Spleen (tissue), 11 donors: ENCODE measurements at regions not wholly inside any gene's neighbourhood (a gene's known extent, or its start where the extent isn't known, plus 50 kb on each side); places are given as distances from the start of the nearest gene placed in this dataset.

Source experiments
- DNase-seq: peaks from one replicate; pipeline ENCODE4 v3.0.0-alpha.2; 2020
- H3K27ac ChIP-seq, 8 donors: fragments of 200-600 bp; sonication (generic) in 7 of 8; 1 replicate in 4 of 8; 2 replicates in 4 of 8; pipeline versions ENCODE4 v1.5.0 to v1.8.0; 2016 to 2021; ENCODE audit warnings: inconsistent platforms in 4 of 8, mild to moderate bottlenecking in 4 of 8, moderate library complexity in 1 of 8
- H3K27me3 ChIP-seq, 7 donors: fragments of 200-600 bp; sonication (generic) in 6 of 7; replicated peaks in 1 of 7; 1 replicate in 4 of 7; 2 replicates in 3 of 7; pipeline versions ENCODE4 v1.5.0 to v1.8.0; 2016 to 2021; ENCODE audit warnings: inconsistent platforms in 3 of 7, mild to moderate bottlenecking in 1 of 7
- H3K36me3 ChIP-seq, 6 donors: fragments of 200-600 bp; sonication (generic) in 5 of 6; 1 replicate in 4 of 6; 2 replicates in 2 of 6; pipeline versions ENCODE4 v1.5.0 to v1.8.0; 2016 to 2021; ENCODE audit warnings: inconsistent platforms in 2 of 6
- H3K4me1 ChIP-seq, 6 donors: fragments of 200-600 bp; sonication (generic) in 5 of 6; 1 replicate in 3 of 6; 2 replicates in 3 of 6; pipeline versions ENCODE4 v1.5.0 to v1.8.0; 2016 to 2021; ENCODE audit warnings: inconsistent platforms in 3 of 6
- H3K4me3 ChIP-seq, 8 donors: fragments of 200-600 bp; sonication (generic) in 7 of 8; 1 replicate in 4 of 8; 2 replicates in 4 of 8; pipeline versions ENCODE4 v1.5.0 to v1.8.0; 2016 to 2021; ENCODE audit warnings: inconsistent platforms in 4 of 8, mild to moderate bottlenecking in 4 of 8, moderate library complexity in 2 of 8
- H3K9me3 ChIP-seq, 8 donors: fragments of 200-600 bp; sonication (generic) in 7 of 8; 1 replicate in 4 of 8; 2 replicates in 4 of 8; pipeline versions ENCODE4 v1.5.0 to v1.8.0; 2016 to 2021; ENCODE audit warnings: inconsistent platforms in 4 of 8
- CTCF ChIP-seq, 11 experiments: fragments of 200-600 bp in 7 of 11; fragments of 450-650 bp in 4 of 11; sonication (generic) in 4 of 11; IDR thresholded peaks in 8 of 11; conservative IDR thresholded peaks in 3 of 11; 1 replicate in 7 of 11; 2 replicates in 4 of 11; pipeline versions ENCODE4 v1.4.0 to v1.8.0; 2016 to 2021; ENCODE audit warnings: antibody characterized with exemption in 11 of 11, inconsistent platforms in 4 of 11, mild to moderate bottlenecking in 1 of 11
- POLR2A ChIP-seq, 3 donors: fragments of 450-650 bp; IDR thresholded peaks; one replicate each; pipeline ENCODE4 v1.5.1; 2017; ENCODE audit warnings: antibody characterized with exemption in 3 of 3, mild to moderate bottlenecking in 1 of 3
- POLR2AphosphoS5 ChIP-seq, 3 donors: sonication (generic); formaldehyde crosslinking; IDR thresholded peaks; one replicate each; pipeline ENCODE4 v1.5.1; 2017; ENCODE audit warnings: antibody characterized with exemption in 3 of 3
- WGBS, 5 donors: extraction: QIAGEN DNeasy Blood & Tissue Kit in 3 of 5; methylation state at CpG; one replicate each; pipeline versions ENCODE4 v1.1.5 to v1.1.7; 2013 to 2018; 5-methylcytosine and 5-hydroxymethylcytosine counted together
- intact Hi-C: fragments of 100-400 bp; cut with DNase I; formaldehyde crosslinking; loops from one replicate; pipeline ENCODE4 v1.15.0; 2023; ENCODE audit warnings: low total_unique reads
- donor health status: healthy with polysubstance abuse.
- donor health status: DM: no; HTN: no; CAD: no; lungs with moderate emphysema.
- donor health status: DM: no; HTN: no; CAD: no.
- donor health status: Bipolar disorder and iron deficiency.
- donor health status: healthy.
- donor health status: DM: no; HTN: no; CAD: no.
- donor health status: DM: yes; HTN: yes; CAD: no.

DNA sequence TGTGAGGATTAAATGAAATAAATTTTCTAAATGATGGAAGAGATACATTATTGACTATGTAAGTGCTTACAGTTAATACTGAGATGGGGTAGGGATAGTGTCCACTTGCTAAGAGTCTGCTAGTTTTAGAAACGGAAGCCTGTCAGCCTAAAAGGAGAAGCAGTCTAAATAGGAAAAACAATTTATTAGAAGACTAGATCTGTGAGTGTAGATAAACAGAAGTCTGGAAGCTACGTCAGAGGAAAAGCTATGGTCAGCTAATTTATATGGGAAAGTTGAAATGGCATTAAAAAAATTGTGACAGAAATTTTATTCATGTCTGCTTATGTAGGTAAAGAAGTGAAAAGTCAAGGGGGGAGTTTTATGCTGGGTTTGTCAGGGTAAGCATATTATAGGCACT, 1338.4 kb upstream of the CHAC2 start:
- H3K36me3 ChIP-seq = no peaks in the 10 kb centered on the region
- intact Hi-C loops = no loop called here
- 6 to 25% (median 11%) methylated on average over 2 of the region's 2 CpGs for WGBS, 5 donors
- no peak overlapping the region for H3K4me3 ChIP-seq
- TF ChIP-seq CTCF (IDR thresholded peaks at IDR 0.05 in 8 of 11, conservative IDR thresholded peaks at IDR 0.05 in 3 of 11) (no peak), POLR2AphosphoS5 (IDR thresholded peaks at IDR 0.05) (no peak), POLR2A (IDR thresholded peaks at IDR 0.05) (no peak)
- H3K27me3 ChIP-seq = no peaks in the 10 kb centered on the region
- no peak for DNase-seq
- no peak overlapping the region for H3K27ac ChIP-seq
- no peaks in the 10 kb centered on the region for H3K4me1 ChIP-seq
- H3K9me3 ChIP-seq = peaks cover 0 to 8% (median under 1%) of the 10 kb centered on the region in 8 donors

GRCh38 chr2:52428224-52428623, 1339.4 kb upstream of the CHAC2 start:
- 67 to 85% (median 80%) methylated on average over 2 of the region's 2 CpGs for WGBS, 5 donors
- no peak overlapping the region for H3K4me3 ChIP-seq
- no peak overlapping the region for H3K27ac ChIP-seq
- no peaks in the 10 kb centered on the region for H3K27me3 ChIP-seq
- DNase-seq = no peak
- no peaks in the 10 kb centered on the region for H3K4me1 ChIP-seq
- no peak for TF ChIP-seq POLR2AphosphoS5 (IDR thresholded peaks at IDR 0.05)
- TF ChIP-seq CTCF (IDR thresholded peaks at IDR 0.05 in 8 of 11, conservative IDR thresholded peaks at IDR 0.05 in 3 of 11) = no peak
- TF ChIP-seq POLR2A (IDR thresholded peaks at IDR 0.05) = no peak
- peaks cover 0 to 2% (median 0%) of the 10 kb centered on the region in 8 donors for H3K9me3 ChIP-seq
- intact Hi-C loops = no loop called here
- H3K36me3 ChIP-seq = no peaks in the 10 kb centered on the region

GRCh38 chr2:52423655-52424054, 1343.9 kb upstream of the CHAC2 start:
- Histone ChIP-seq H3K9me3 (peaks cover 0 to 19% (median 5%) of the 10 kb centered on the region in 8 donors), H3K27ac (no peak overlapping the region), H3K4me3 (no peak overlapping the region), H3K4me1 (no peaks in the 10 kb centered on the region), H3K36me3 (no peaks in the 10 kb centered on the region), H3K27me3 (no peaks in the 10 kb centered on the region)
- DNase-seq = no peak
- intact Hi-C loops = no loop called here
- WGBS, 5 donors = 22 to 47% (median 43%) methylated on average over 2 of the region's 2 CpGs
- TF ChIP-seq POLR2A (IDR thresholded peaks at IDR 0.05) (no peak), CTCF (IDR thresholded peaks at IDR 0.05 in 8 of 11, conservative IDR thresholded peaks at IDR 0.05 in 3 of 11) (no peak), POLR2AphosphoS5 (IDR thresholded peaks at IDR 0.05) (no peak)

- no peak for TF ChIP-seq CTCF (IDR thresholded peaks at IDR 0.05 in 8 of 11, conservative IDR thresholded peaks at IDR 0.05 in 3 of 11)
- TF ChIP-seq POLR2A (IDR thresholded peaks at IDR 0.05) = no peak
- no peak for TF ChIP-seq POLR2AphosphoS5 (IDR thresholded peaks at IDR 0.05)
- WGBS, 5 donors = 78 to 93% (median 89%) methylated on average over 1 of the region's 1 CpG
Measured at GRCh38 chr2:52423111-52423510, 1344.5 kb upstream of the CHAC2 start.

More at GRCh38 chr2:52423111-52423510, 1344.5 kb upstream of the CHAC2 start:
- no peak overlapping the region for H3K4me3 ChIP-seq
- no peak overlapping the region for H3K27ac ChIP-seq
- H3K9me3 ChIP-seq = peaks cover 0 to 19% (median 5%) of the 10 kb centered on the region in 8 donors
- intact Hi-C loops = no loop called here
- H3K27me3 ChIP-seq = no peaks in the 10 kb centered on the region
- DNase-seq = no peak
- no peaks in the 10 kb centered on the region for H3K4me1 ChIP-seq
- H3K36me3 ChIP-seq = no peaks in the 10 kb centered on the region
